ENCODE measurements at regions not wholly inside any gene's neighbourhood (a gene's known extent, or its start where the extent isn't known, plus 50 kb on each side); places are given as distances from the start of the nearest gene placed in this dataset.

- no peak for DNase-seq
Measured at GRCh38 chr1:219664310-219665029, 51.6 kb upstream of the ZC3H11B start.

Data from activated CD4-positive, alpha-beta T cell treated with anti-CD3 and anti-CD28 coated beads, Interleukin-10, Interleukin-2, amounts not matched to agents 100 ng/mL and 50 ng/mL, durations not matched to agents 16 hours and 8 hours (primary cell).